ENCODE measurements at regions not wholly inside any gene's neighbourhood (a gene's known extent, or its start where the extent isn't known, plus 50 kb on each side); places are given as distances from the start of the nearest gene placed in this dataset.
A peak's percentile ranks its signal among the peaks of the same experiment; 100 is the strongest.

DNA sequence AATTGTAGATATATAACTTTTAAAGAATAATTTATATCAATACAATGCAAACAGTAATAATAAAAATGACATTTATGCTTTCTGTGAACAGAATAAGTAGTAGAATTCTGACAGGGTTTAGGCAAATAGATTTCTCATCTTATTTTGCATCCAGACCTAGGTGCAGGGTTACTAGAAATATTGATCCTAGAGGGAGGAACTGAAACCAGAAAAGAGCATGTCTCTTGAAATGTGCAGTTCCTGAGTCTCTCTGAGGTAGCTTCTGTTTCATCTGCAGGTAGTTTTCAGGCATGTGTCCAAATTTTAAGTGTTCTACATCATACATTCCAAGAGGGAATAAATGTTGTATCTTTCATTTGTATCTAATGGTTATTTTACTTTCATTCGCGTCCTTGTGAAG lies 631.9 kb upstream of the ADGRL4 start:
- H3K79me2 ChIP-seq (ENCODE audit: insufficient read depth, low read length), result no peaks in the 10 kb centered on the region
- no peaks in the 10 kb centered on the region for H3K27me3 ChIP-seq (ENCODE audit: low read length)
- H3K9me3 ChIP-seq (ENCODE audit: insufficient read depth, low read length), result no peaks in the 10 kb centered on the region
- H3K9me2 ChIP-seq (replicated peaks; ENCODE audit: insufficient read depth, low read length), result no peaks in the 10 kb centered on the region
- no peaks in the 10 kb centered on the region for H3F3A ChIP-seq (ENCODE audit: insufficient read depth)
- H3K9ac ChIP-seq (ENCODE audit: low read length), result no peak overlapping the region
- TF ChIP-seq, protein P1, sequence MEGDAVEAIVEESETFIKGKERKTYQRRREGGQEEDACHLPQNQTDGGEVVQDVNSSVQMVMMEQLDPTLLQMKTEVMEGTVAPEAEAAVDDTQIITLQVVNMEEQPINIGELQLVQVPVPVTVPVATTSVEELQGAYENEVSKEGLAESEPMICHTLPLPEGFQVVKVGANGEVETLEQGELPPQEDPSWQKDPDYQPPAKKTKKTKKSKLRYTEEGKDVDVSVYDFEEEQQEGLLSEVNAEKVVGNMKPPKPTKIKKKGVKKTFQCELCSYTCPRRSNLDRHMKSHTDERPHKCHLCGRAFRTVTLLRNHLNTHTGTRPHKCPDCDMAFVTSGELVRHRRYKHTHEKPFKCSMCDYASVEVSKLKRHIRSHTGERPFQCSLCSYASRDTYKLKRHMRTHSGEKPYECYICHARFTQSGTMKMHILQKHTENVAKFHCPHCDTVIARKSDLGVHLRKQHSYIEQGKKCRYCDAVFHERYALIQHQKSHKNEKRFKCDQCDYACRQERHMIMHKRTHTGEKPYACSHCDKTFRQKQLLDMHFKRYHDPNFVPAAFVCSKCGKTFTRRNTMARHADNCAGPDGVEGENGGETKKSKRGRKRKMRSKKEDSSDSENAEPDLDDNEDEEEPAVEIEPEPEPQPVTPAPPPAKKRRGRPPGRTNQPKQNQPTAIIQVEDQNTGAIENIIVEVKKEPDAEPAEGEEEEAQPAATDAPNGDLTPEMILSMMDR (IDR thresholded peaks at IDR 0.05; ENCODE audit: insufficient read depth, low read length, poor library complexity, severe bottlenecking), result no peak
- H3K27ac ChIP-seq (ENCODE audit: low read depth, low read length), result no peak overlapping the region
- H2AFZ ChIP-seq (ENCODE audit: low read depth, low read length, severe bottlenecking), result no peak overlapping the region
- H3K36me3 ChIP-seq (ENCODE audit: low read length), result no peaks in the 10 kb centered on the region
- H3K4me3 ChIP-seq (ENCODE audit: insufficient read depth, low read length, poor library complexity, severe bottlenecking), result no peak overlapping the region
- no peaks in the 10 kb centered on the region for H4K20me1 ChIP-seq (ENCODE audit: low read depth, low read length)
- H3K4me2 ChIP-seq (ENCODE audit: low read depth, low read length, poor library complexity, severe bottlenecking), result no peak overlapping the region

DNA sequence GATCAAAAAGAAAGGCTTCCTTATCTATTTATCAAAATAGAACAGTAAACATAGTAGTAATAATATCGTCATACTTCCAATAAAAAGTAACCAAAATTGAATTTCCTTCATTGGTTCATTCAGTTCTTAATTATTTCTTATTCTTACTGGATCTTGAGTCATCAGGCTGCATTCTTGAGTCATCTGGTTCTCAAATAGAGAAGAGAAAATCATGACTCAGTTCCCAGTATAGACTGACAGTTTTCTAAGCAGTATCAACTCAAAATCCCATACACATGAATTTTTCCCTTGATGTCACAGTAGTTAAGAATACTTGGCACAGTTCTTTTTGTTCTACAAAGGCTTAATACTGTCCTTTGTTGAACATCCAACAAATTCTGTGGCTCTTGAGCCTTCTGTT lies 626.9 kb upstream of the ADGRL4 start:
- Histone ChIP-seq H3K4me2 (ENCODE audit: low read depth, low read length, poor library complexity, severe bottlenecking) (no peak overlapping the region), H3K36me3 (ENCODE audit: low read length) (no peaks in the 10 kb centered on the region), H3K9me2 (replicated peaks; ENCODE audit: insufficient read depth, low read length) (no peaks in the 10 kb centered on the region), H3K79me2 (ENCODE audit: insufficient read depth, low read length) (no peaks in the 10 kb centered on the region), H3K9ac (ENCODE audit: low read length) (no peak overlapping the region), H3F3A (ENCODE audit: insufficient read depth) (no peaks in the 10 kb centered on the region), H3K27me3 (ENCODE audit: low read length) (no peaks in the 10 kb centered on the region), H3K4me3 (ENCODE audit: insufficient read depth, low read length, poor library complexity, severe bottlenecking) (no peak overlapping the region), H3K9me3 (ENCODE audit: insufficient read depth, low read length) (no peaks in the 10 kb centered on the region), H2AFZ (ENCODE audit: low read depth, low read length, severe bottlenecking) (no peak overlapping the region), H4K20me1 (ENCODE audit: low read depth, low read length) (no peaks in the 10 kb centered on the region), H3K27ac (ENCODE audit: low read depth, low read length) (no peak overlapping the region)
- TF ChIP-seq EZH2phosphoT487 (conservative IDR thresholded peaks at IDR 0.05; ENCODE audit: low read length), result no peak
- TF ChIP-seq, protein P1 (IDR thresholded peaks at IDR 0.05; ENCODE audit: insufficient read depth, low read length, poor library complexity, severe bottlenecking), result no peak

DNA sequence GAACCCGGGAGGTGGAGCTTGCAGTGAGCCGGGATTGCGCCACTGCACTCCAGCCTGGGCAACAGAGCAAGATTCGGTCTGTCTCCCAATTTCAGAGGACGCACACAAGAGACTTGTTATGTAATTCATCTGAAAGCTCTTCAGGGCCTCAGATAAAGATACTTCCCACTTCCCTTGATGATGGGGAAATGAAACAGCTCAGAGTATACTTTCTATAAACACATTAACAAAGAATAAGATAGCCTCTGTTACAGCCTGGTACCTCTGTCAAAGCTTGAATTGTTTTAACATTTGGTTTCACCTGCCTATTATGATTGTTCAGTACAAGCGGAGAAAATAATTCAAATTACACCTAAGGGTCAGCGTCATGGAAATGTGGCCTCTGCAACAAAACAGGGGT lies 622.9 kb upstream of the ADGRL4 start:
- TF ChIP-seq EZH2phosphoT487 (conservative IDR thresholded peaks at IDR 0.05; ENCODE audit: low read length), result no peak
- TF ChIP-seq, protein P1 (IDR thresholded peaks at IDR 0.05; ENCODE audit: insufficient read depth, low read length, poor library complexity, severe bottlenecking), result no peak
- H3K27me3 ChIP-seq (ENCODE audit: low read length), result no peaks in the 10 kb centered on the region
- no peak overlapping the region for H3K27ac ChIP-seq (ENCODE audit: low read depth, low read length)
- H3K36me3 ChIP-seq (ENCODE audit: low read length), result no peaks in the 10 kb centered on the region
- no peak overlapping the region for H2AFZ ChIP-seq (ENCODE audit: low read depth, low read length, severe bottlenecking)
- no peak overlapping the region for H3K9ac ChIP-seq (ENCODE audit: low read length)
- no peaks in the 10 kb centered on the region for H3K79me2 ChIP-seq (ENCODE audit: insufficient read depth, low read length)
- no peak overlapping the region for H3K4me3 ChIP-seq (ENCODE audit: insufficient read depth, low read length, poor library complexity, severe bottlenecking)
- no peaks in the 10 kb centered on the region for H4K20me1 ChIP-seq (ENCODE audit: low read depth, low read length)
- H3K9me2 ChIP-seq (replicated peaks; ENCODE audit: insufficient read depth, low read length), result no peaks in the 10 kb centered on the region
- H3K4me2 ChIP-seq (ENCODE audit: low read depth, low read length, poor library complexity, severe bottlenecking), result no peak overlapping the region
- H3K9me3 ChIP-seq (ENCODE audit: insufficient read depth, low read length), result no peaks in the 10 kb centered on the region
- no peaks in the 10 kb centered on the region for H3F3A ChIP-seq (ENCODE audit: insufficient read depth)

DNA sequence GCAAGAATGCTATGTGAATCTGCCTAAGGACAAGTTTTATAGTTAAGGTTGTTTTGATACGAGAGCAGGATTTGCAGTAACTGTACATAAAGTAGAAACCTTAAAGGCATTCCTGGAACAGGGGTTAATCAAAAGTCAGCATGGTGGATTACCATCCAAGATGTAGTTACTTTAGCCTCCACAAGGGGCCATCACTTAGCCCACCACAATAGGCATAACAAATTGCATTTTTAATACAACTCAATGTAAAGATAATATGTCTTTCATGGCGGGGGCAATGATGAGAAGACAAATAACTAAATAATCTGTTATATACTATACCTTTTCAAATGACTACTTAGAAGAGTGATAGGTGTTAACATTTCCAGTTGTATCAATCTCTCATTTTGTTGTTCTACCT lies 611.2 kb upstream of the ADGRL4 start:
- no peaks in the 10 kb centered on the region for H3K27me3 ChIP-seq (ENCODE audit: low read length)
- TF ChIP-seq EZH2phosphoT487 (conservative IDR thresholded peaks at IDR 0.05; ENCODE audit: low read length), result no peak
- TF ChIP-seq, protein P1 (IDR thresholded peaks at IDR 0.05; ENCODE audit: insufficient read depth, low read length, poor library complexity, severe bottlenecking), result peak; percentile 23
- H3K36me3 ChIP-seq (ENCODE audit: low read length), result no peaks in the 10 kb centered on the region
- H3F3A ChIP-seq (ENCODE audit: insufficient read depth), result no peaks in the 10 kb centered on the region
- H3K9me2 ChIP-seq (replicated peaks; ENCODE audit: insufficient read depth, low read length), result no peaks in the 10 kb centered on the region
- H3K4me2 ChIP-seq (ENCODE audit: low read depth, low read length, poor library complexity, severe bottlenecking), result no peak overlapping the region
- 0 out of 2 replicates have a peak, but pooled peaks cover 11% of the 10 kb centered on the region for H3K9me3 ChIP-seq (ENCODE audit: insufficient read depth, low read length)
- no peak overlapping the region for H3K27ac ChIP-seq (ENCODE audit: low read depth, low read length)
- no peaks in the 10 kb centered on the region for H4K20me1 ChIP-seq (ENCODE audit: low read depth, low read length)
- H3K79me2 ChIP-seq (ENCODE audit: insufficient read depth, low read length), result no peaks in the 10 kb centered on the region
- H2AFZ ChIP-seq (ENCODE audit: low read depth, low read length, severe bottlenecking), result peak overlapping the region; percentile 23
- H3K9ac ChIP-seq (ENCODE audit: low read length), result no peak overlapping the region
- H3K4me3 ChIP-seq (ENCODE audit: insufficient read depth, low read length, poor library complexity, severe bottlenecking), result no peak overlapping the region

Data from SU-DHL-6 (cell line).